ENCODE measurements at regions not wholly inside any gene's neighbourhood (a gene's known extent, or its start where the extent isn't known, plus 50 kb on each side); places are given as distances from the start of the nearest gene placed in this dataset.

- no peak for DNase-seq (ENCODE audit: low read depth in 2 of 2)
Measured at GRCh38 chr2:158049129-158049855, 52.4 kb upstream of the UPP2 start.

- no peak for DNase-seq (ENCODE audit: low read depth in 2 of 2)
Measured at GRCh38 chr2:158048327-158048726, 53.3 kb upstream of the UPP2 start.

- no peak for DNase-seq (ENCODE audit: low read depth in 2 of 2)
Measured at GRCh38 chr2:158047156-158047611, 54.5 kb upstream of the UPP2 start.

GRCh38 chr2:158046121-158046880 lies 55.4 kb upstream of the UPP2 start:
- DNase-seq (ENCODE audit: low read depth in 2 of 2): no peak

- no peak for DNase-seq (ENCODE audit: low read depth in 2 of 2)
Measured at GRCh38 chr2:158045362-158045761, 56.3 kb upstream of the UPP2 start.

GRCh38 chr2:158043181-158043948 lies 58.3 kb upstream of the UPP2 start:
- DNase-seq (ENCODE audit: low read depth in 2 of 2): no peak

- no peak for DNase-seq (ENCODE audit: low read depth in 2 of 2)
Measured at GRCh38 chr2:158042666-158043065, 59.0 kb upstream of the UPP2 start.

GRCh38 chr2:158042245-158042644 lies 59.4 kb upstream of the UPP2 start:
- no peak for DNase-seq (ENCODE audit: low read depth in 2 of 2)

- no peak for DNase-seq (ENCODE audit: low read depth in 2 of 2)
Measured at GRCh38 chr2:158041400-158041799, 60.3 kb upstream of the UPP2 start.

DNA sequence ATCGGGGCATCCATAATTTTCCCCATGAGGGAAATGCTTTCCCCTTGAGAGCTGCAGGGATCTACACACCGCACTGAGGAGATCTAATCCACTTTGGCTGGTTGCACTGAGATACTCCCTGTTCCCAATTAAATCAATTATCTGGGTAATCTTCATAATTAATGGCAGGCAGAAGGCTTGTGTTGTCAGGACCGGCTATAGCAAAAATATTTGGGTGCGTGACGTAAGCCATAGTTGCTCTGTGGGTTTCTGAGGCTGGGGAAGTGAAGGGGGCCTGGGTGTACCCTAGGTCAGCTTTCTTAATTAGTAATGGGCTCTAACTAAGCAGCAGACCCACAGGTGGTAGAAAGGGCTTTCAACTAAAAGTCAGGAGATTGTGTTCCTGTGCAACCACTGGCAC lies 62.8 kb upstream of the UPP2 start:
- DNase-seq (ENCODE audit: low read depth in 2 of 2): no peak

DNA sequence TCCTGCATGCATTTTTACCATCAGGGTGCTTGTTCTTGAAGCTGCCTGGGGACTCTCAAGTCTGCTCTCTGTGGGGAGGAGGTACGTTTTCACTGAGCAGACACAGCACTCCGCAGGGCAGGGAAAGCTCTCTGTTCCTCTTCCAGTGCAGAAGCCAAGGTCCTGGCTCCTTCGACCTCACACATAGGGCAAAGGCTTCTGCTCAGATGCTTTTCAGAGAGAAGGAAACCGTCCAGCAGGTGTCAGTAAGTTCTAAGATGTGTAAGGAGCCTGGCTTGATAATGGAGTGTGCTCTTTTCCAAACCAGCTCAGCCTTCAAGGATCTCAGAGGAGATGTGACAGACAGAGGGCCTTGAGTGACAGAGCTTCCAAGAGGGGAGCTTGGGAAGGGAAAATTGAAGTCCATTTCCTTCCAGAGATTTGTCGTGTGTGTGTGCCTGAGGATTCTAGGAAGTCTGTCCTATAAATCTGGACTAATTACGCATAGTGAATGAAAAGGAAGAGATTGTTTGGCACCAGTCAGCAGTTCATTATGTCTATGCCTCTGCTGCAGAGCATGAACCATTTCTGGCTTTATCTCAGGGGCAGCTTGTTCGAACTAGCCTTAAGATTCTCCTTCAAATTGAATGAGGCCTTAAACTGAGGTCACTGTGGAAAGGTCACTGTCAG lies 67.3 kb upstream of the UPP2 start:
- no peak for DNase-seq (ENCODE audit: low read depth in 2 of 2)

GRCh38 chr2:158031371-158031770 lies 70.3 kb upstream of the UPP2 start:
- DNase-seq (ENCODE audit: low read depth in 2 of 2): no peak

DNA sequence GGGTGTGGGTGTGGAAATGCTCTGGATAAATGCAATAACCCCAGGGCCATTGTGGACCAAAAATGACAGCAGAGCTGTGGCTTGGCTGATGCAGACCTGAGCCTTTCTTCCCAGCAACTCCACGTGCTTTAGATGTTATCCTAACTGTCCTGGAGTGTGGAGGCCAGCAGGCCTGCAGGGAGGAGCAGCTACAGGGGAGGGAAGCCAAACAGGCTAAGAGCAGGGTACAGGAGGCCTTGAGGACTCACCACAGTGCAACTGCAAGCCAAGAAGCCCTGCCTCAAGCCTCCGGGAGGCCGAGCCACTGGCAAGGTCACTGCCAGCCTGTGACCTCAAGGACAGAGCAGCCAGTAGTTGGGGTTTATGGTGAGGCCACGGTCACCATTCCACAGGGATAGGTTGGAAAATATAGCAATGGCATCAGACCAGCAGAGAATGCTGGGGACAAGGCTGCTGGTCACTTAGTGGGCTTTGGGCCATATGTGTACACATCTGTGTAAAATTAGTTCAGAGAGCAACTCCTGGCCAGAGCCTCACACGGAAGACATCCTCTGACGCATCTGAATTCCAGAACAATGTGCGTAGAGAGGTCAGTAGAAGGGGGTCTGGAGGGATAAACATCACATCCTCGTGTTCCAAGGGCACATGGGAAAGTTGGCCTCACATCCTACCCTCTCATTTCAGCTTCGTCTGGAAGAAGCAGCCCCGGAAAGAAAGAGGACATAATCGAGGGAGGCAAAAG lies 76.2 kb upstream of the UPP2 start:
- no peak for DNase-seq (ENCODE audit: low read depth in 2 of 2)

- DNase-seq (ENCODE audit: low read depth in 2 of 2): peak; percentile 17 to 52
Measured at GRCh38 chr2:158024288-158024898, 77.3 kb upstream of the UPP2 start.

DNA sequence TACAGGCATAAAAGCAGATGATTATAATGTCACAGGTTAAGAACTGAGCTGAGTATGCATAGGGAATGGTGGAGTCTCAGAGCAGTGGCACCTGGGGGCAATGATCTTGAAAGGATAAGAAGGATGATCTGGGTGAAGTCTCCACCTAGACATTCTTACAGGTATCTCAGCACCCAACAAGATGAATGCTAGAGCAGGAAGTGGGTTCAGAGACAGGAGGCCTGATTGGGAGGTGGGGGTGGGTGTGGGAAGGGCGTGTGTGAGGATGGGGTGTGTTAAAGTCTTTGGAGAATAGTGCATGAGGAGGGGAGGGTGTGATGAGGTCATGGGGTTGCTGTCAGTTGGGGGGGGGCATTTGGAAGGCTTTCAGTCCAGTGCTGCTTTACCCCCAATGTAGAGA lies 78.8 kb upstream of the UPP2 start:
- DNase-seq (ENCODE audit: low read depth in 2 of 2): no peak

- DNase-seq (ENCODE audit: low read depth in 2 of 2): no peak
Measured at GRCh38 chr2:158021226-158021625, 80.5 kb upstream of the UPP2 start.

- DNase-seq (ENCODE audit: low read depth in 2 of 2): no peak
Measured at GRCh38 chr2:158015428-158016076, 86.1 kb upstream of the UPP2 start.

DNA sequence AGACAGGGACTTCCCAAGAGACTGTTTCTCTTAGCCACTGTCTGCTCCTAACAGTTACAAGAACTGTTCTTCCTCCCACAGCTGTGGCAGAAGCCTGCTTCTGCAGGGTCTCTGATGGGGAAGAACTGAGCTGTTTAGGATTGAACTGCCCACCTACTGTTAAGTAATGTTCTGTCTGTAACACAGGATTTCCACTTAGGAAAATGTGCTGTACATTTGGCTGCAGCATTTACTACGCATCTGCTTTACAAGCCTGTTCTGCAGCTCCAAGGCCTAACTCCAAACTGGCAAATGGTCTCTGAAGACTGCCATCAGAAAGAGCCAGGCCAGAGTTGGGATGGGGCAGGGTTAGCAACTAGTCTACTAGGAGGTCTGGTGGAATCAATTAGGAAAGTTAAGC lies 87.8 kb upstream of the UPP2 start:
- no peak for DNase-seq (ENCODE audit: low read depth in 2 of 2)

DNA sequence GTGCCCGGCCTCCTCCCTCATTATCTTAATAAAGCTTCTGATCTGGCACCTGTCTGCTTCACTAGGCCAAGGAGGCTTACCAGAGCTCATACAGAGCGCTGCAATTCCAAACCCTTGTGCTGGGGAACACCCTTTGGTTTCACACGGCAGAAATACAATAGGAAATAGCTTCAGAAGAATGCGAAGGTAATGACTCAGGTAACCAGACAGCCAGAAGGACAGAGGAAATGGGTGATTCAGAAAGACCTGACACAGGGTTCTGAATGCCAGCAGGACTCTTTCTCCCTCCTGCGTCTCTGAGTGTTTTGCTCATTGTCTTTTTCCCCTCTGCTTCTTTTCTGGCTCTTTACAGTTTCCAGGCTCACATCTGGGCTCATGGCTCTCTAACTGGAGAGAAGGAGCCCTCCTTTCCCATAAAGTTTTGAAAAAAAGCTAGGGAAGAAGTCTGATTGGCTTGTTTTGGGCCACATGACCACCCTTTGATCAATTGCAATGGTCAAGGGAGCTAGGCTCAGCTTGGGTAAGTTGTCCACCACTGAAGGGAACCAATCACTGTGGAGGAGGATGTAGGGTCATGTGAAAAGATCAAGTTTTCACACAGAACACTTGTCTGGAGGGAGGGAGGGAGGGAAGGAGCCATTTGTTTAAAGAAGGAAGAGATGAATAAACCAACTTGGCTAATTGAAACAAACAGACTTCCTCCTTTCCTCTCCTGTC lies 90.5 kb upstream of the UPP2 start:
- DNase-seq (ENCODE audit: low read depth in 2 of 2): no peak

- DNase-seq (ENCODE audit: low read depth in 2 of 2): no peak
Measured at GRCh38 chr2:158009399-158009798, 92.3 kb upstream of the UPP2 start.

Data from stimulated activated CD4-positive, alpha-beta T cell treated with anti-CD3 and anti-CD28 coated beads, Interleukin-15, amount 100 ng/mL, for 48 hours (primary cell).